ENCODE measurements at regions not wholly inside any gene's neighbourhood (a gene's known extent, or its start where the extent isn't known, plus 50 kb on each side); places are given as distances from the start of the nearest gene placed in this dataset.
"Not testable (repeated sequence)": the region's sequence is repeated elsewhere in the genome, so short reads cannot be mapped to it uniquely, and the experiment has no call there.

DNA sequence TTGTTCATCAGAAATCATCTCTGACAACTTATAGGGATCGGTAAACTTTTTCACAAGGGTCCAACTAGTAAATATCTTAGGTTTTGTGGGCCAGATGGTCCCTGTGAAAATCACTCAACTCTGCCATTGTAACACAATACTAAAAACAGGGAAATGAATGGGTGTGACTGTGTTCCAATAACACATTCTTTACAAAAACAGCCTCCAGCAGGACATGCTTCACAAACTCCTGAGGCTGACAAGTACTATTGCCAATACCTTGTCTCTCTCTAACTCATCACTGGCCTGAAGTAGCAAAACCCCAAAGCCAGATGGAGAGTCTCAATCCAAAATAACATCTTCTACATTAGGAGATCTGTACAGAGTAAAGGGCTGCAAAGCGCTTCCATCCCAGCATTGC is 312.3 kb downstream of the TOX3 start:
- no peak for DNase-seq

DNA sequence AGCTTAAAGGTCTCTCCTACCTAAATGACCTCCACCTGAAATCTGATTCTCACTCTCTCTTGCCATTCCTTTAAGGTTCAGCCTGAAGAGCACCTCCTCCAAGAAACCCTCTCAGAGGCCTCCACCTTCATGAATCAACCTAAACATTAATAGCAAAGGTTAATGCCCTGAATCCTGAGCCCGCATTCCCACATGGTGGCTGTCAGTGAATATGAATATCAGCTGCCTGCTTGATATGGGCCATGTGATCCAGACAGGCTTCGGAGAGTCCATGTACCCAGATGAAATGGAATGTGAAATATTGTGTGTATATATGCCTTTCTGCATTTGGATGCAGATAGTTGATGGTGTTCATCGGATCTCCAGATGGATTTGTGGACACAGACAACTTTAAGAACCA is 317.5 kb downstream of the TOX3 start:
- no peak for DNase-seq

DNA sequence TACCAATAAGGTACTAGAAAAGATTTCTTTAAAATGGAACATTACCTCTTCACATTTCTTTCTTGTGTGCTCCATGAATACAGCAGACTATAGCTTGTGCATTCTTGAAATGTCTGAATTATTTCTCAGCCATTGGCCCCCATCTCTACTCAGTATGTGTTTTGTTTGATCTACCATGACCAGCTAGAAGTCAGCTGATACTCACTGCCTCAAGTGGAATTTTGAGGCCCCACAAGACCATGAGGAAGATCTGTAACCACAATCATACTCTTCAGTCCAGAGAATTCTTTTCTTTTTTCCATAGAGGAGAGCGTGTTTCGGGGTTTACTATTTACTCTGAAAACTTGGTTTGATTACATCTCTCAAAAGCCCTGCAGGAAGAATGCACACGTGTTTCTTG is 319.1 kb downstream of the TOX3 start:
- no peak for DNase-seq

DNA sequence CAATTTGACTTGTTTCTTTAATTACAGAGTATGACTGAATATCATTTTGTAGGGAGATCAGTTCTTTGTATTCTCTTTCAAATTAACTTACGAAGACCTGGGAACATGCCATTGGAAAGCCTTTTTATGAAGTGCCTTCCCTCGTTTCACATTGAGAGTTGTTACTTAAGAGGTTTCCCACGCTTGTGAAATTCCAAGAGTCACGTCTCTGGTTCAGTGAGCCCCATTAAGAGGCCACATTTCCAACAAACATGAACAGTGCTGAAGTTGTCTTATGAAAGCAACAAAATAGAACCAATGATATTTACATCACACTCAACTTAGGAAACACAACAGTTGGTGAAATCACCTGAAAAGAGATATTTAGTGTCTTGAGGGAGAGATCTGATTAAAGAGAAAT is 334.1 kb downstream of the TOX3 start:
- DNase-seq, result no peak

DNA sequence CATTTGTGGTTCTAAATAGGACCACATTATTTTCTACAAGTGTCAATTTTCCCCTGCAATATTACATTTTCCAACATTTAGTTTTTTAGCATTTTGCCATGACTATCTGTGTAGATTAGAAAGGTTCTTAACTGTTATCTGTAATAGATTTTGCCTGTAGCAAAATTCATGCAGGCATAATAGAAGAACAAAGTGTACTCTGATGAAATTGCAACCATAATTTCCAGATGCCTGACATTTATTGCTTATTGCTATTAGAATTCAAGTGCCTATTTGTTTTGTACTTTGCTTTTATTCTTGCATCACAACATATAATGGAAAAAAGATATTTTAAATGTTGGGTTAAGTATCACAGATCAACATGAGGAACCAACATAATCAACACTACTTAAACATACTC is 337.7 kb downstream of the TOX3 start:
- DNase-seq, result no peak

DNA sequence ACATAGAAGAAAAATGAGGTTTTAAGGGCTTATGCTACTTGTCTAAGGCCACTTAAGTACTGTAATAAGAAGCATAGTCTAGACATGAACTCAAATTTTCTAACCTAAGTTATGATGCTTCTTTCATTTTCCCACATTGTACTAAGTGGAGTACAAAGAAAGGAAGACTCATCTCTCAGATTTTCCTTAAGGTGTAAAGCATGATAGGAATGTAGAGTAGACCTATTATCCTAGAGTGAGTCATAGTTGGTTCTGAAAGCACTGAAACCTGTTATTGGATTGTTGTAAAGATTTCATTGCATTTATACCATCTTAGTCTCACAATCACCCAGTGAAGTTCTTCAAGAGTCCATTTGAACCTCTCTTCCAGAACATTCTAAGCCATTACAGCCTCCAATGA is 343.8 kb downstream of the TOX3 start:
- no peak for DNase-seq

DNA sequence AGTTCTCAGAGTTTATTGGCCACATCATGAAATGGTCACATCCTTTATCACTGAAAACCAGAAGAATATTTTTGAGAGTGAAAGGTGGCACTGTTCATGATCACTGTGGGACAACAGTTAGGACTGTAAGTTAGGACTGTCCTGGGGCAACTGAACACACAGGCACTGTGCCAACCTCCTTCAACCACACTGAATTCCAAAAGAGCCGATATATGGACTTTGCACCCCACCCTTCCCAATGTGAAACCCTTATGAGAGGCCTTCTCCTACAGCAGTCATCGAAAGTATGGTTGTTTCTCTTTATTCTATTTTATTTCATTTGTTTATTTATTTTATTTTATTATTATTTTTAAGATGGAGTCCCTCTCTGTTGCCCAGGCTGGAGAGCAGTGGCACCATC is 353.5 kb downstream of the TOX3 start:
- no peak for DNase-seq

DNA sequence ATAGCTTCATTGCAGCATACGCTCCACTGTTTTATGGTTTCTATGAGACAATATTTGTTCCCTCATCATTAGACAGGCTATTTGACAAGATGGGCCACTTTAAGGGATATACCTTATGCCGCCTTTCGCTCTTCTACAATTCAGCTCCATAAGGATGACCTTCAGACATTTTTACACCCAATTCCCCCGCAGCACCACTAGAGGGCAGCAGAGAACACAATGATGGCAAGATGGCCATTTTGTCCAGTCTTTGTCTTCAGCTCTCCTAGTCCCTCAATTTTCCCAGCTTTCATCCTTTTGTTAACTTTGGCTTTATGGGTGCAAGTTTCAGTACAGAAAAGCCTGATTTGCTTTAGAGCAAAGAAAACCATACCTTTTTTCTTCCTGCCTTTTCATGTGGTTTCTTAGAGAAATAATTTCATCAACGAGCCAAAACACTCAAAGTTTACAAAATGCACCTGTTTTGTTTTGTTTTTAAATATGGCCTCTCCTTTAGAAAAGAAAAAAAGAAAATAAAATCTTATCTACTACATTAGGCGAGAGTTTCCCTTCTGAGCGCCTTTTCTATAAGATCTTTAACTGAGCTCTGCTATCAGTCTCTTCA is 355.3 kb downstream of the TOX3 start:
- peak; percentile 46 for DNase-seq

DNA sequence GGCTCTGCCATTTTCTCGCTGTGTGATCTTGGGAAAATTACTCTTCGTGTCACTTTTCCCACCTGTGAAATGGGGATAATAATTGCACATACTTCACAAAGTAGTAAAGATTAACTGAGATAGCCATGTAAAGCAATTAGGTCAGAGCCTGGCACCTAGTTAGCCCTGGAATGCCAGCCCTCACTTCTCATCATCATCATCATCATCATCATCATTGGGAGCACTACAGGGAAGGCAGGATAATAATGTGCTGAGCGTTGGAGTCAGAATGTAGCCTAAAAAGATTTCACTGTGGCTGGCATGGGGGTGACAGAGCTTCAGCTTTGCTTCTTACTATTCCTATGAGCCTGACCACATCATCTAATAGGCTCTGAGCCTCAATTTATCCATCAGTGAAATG is 362.6 kb downstream of the TOX3 start:
- no peak for DNase-seq

DNA sequence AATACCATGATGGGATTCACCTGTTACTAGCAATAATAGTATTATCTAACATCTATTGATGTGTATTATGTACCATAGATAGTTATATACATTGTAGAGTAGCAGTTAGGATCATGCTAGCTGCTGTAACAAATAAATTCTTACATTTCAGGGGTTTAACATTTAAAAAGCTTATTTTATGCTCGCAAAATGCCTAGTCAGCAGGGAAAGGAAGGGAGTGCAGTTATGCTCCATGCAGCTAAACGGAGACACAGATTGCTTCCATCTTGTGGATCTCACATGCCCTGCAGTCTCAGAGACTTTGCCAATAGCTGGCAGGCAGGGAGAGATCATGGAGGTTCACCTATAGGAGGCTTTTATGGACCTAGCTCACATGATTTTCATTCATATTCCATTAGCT is 364.1 kb downstream of the TOX3 start:
- DNase-seq, result no peak

DNA sequence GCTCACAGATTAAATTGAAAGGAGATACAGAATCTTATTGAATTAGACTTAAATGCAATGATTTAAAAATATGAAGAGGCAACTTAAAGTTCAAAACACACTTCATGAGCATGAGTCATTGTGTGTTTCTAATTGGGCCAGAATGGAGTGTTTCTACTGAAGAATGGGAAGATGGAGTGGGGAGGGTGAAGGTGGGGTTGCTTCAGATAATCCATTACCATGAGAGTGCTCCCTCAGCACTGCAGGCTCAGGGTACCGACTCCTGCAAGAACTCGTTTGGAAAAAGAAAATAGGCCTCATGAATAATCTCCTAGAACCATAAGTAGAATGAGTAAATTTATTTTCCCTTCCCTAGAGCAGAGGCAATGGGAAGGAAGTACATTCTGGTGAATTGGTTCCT is 372.8 kb downstream of the TOX3 start:
- no peak for DNase-seq

DNA sequence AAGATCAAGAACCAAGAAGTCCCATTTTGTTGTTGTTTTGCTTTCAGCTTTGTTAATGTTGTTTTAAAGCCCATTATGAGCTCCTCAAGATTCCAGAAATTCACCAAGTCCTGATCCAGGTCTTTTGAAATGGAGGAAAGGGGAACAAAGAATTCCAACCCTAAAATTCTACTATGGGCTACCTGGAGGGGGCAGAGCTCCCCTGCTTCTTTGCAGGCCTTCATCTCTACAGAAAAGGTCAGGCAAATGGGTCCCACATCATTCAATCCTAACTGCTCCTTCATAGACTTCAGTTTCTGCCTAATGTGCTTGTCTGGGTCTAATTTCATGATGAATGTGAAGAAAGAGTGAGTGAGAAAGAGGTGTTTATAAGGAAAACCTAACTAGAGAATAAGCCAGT is 375.5 kb downstream of the TOX3 start:
- DNase-seq, result no peak

DNA sequence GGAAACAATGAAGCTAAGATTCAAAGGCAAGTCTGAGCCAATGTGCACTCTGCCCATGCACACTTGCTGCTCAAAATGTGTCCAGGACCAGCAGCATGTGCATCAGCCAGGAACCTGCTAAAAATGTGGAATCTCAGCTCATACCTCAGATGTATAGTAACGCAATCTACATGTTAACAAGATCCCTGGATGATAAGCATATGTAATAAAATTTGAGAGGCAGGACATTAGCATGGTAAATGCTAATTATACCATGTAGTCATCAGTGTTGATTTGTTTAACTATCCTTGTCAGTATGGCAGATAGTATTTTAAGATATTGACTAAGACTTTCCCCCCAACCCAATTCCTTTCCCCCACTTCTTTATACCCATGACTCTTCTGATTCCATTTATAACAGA is 379.6 kb downstream of the TOX3 start:
- DNase-seq, result no peak

DNA sequence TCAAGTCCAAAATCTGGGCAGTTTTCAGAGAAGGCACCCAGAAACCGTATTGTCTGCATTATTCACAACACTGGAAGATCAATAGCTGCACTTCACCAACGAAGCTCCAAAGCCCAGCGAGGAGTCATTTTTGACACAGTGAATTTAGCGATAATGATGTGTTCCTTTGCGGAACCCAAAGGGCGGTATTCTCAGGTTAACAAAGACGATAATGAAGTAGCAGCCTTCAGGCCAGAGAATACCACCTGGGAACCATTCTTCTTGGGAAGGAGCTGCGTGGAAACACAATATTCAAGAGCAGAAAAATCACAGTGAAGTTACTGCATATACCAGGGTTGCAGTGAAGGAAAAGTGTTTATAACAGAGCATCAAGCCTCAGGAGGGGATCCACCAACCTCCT is 381.0 kb downstream of the TOX3 start:
- DNase-seq, result no peak

DNA sequence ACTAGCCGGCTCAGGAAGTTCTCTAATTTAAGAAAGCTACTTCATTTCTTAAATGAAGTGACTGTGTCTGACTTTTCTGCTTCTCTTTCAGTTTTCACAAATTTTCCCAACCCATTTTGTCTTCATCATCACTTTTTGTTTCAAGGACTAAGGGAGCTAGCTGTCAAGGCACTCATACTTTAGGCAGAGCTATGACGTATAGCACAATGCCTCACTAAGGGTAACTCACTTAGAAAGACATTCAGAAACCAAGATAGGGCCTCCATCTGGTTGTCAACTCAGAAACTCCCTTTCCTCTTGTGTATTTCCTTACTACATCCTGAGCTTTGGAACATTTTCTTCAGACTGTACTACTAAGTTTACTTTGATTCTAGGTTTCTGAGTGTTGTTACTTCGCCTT is 397.9 kb downstream of the TOX3 start:
- no peak for DNase-seq

DNA sequence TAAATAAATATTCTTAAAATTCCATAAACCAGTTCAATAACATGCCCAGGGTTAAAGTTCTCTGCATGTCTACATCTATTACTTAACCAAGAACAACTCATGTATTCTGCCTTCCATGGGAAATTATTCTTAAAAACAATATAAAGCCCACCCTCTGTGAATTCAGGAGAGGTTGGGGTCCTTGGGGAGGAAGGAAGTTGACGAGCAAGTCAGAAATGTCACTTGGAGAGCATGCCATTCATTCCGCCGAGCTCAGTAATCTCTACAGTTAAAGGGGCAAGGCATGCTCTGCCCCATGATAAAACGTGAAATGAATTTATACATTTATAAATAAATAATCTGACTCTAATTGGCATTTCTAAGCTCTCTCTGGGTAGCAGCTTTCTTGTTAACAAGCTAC is 405.1 kb downstream of the TOX3 start:
- DNase-seq, result no peak

DNA sequence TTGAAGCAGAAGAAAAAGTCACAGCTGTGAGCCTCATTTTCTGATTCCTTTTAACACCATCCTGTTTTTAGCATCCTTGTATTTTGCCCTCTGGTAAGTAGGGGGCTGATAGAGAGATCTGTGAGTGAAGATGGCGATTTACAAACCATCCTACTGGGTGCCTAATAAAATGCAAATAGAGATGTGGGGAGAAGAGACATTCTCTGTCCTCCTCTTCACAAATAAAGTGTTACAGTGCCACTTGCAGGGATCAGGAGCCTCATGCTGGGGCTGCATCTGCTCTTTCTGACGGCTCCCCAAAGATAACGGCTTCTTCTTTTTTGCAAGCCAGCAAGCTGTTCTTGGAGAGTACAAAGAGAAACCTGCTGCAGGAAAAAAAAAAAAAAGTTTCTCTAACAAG is 418.6 kb downstream of the TOX3 start:
- DNase-seq, result no peak

DNA sequence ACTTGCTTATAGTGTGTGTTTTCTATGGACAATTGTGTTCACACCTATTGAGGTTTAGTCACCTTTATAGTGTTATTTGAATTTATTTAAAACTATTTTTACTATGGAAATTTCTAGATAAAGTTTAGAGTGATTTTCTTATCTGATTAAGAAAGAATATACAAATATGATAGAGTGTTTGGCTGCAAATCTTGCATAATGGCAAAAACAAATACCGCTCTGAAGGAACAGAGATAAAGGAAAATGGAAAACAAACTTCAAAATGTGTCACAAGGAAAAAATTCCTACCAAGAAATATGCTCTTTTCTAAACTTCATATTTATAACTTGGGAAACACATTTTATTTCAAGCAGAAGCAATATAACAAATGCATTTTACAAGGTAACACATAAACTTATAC is 423.1 kb downstream of the TOX3 start:
- no peak for DNase-seq

DNA sequence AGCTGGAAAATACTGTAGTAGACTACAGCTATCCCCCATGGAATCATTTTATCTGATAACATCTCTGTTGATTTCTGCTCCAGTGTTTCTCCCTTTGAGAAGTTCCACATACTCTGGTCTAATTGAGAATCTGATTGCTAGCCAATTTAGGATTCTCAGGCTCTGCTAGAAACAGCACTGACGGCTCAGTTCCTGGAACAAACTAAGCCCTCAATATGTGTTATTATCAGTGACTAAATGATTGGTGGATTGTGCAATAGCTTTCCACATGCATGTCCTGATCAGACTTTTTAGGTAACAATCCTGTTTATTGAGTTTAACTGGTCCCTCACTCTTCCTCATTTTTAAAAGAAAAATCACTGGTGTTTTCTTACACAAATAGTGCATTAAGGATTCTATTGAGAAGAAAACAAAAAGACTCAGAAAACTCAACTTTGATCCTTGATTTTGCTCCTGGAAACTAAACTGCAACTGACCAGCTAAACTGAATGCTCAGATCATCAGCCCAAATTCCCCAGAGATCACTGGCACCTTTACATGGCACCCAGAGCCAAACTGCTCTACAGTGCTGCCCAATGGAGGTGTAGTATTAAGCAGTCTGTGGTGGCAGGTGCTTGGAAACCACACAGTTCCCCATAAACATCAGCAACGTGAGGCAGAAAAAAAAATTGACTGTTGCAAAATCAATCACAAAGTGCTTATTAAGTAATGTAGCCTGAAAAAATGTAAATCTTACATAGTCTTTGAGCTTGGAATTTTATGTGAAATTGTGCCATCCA is 423.7 kb downstream of the TOX3 start:
- DNase-seq, result no peak

DNA sequence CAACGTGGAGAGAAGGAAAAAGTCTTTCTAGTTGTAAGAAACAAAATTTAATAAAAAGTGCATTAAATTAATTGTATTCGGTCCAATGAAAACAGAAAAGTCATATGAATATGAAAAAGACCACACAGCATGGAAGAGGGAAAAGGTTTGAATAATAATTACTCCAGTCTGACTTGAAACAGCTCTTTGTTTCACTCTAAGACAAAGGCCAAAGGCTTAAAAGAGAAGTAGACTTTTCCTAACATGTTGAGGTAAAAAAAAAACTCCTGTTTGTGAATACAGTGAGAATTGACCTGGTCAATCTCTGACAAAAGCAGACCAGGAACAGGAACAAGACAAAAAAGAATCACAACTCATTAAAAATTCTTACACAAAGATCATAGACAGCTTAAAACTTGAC is 429.8 kb downstream of the TOX3 start:
- no peak for DNase-seq

DNA sequence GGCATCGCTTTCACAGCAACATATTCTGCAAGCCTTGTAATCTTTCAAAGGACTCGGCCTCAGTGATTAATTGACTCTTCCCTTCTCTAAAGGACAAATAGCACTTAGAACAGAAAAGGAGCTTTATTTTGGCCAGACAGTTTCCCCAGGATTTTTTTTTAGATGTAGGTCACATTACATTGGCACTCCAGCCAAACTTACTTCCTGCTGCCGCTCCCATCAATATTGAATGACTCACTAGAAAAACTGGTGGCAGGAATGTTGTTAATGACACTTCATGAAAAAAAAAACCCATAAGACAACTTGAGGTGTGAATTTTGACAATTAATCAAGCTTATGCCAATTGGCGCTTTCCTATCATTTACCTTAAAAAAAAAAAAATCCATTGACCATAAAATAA is 432.6 kb downstream of the TOX3 start:
- no peak for DNase-seq

DNA sequence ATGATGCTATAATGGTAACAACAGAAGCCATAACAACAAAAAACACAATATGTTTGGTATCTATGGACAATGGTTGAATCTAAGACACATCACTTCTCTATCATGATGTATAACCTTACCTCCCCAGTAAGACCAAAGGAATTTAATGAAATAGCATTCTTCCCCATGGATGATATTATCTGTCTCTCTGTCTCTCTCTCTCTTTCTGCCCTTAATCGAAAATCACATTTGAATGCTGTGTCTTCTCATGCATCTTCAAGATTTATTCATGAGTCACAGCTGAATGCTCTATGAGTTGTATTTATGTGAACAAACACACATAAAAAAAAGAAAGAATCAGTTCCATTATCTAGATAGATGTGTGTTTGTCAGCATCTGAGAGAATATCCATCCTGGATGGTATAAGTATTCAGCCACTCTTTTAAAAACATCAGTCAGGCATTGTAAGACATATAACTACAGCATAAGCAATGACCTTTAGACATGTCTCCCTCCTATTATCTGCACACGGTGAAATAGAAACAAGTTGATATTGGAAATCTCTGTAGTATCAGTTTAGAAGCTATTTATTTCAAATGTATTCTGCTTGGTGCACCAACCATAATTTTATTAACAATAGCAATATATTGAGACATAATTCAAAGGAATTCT is 433.3 kb downstream of the TOX3 start:
- DNase-seq, result no peak

DNA sequence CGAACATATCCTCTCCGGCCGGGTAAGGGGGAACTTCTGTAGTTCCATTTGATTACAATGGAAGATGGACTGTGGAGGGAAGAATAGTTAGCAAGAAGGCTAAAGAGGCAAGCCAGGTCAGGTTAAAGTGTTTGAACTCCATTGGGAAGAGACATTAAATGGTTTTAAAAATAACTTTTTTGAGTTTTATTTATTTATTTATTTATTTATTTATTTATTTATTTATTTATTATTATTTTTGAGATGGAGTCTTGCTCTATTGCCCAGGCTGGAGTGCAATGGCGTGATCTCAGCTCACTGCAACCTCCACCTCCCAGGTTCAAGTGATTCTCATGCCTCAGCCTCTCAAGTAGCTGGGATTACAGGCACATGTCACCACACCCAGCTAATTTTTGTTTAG is 441.9 kb downstream of the TOX3 start:
- not testable (repeated sequence) for DNase-seq

DNA sequence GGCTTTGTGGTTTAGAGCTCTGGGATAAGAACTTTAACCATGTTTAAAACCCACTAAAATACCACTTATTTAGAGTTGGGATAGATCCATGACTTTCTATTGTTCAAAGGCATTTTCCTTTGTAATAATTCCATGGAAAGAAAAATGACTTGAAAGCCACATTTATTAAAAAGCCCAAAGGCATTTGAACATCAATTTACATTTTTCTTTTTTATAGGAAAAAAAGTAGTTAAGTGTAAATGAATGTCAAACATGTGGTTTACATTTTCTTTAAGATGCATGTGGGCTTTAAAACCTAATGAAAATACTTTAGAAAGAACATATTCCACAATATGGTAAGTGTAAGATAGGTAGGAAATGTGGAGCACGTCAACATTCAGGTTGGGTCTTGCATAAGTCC is 443.2 kb downstream of the TOX3 start:
- DNase-seq, result no peak

DNA sequence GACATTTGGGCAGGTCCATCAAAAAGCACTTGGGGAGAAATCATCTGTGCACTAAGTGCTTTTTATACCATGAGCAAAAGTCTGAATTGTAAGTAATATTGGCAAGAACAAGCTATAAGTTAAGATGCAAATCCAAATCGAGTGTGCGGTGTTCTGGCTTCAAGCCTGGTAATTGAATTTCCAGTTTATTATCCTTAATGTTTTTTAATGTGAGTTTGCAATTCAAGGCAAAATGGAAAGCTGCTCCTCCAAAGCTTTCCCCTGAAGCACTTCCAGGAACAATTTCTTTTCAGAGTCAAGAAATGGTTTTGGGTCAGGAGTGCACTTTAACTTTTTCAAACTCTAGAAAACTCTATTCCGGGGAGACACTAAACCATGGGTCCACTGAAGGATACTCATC is 445.7 kb downstream of the TOX3 start:
- no peak for DNase-seq
